ENCODE measurements at regions not wholly inside any gene's neighbourhood (a gene's known extent, or its start where the extent isn't known, plus 50 kb on each side); places are given as distances from the start of the nearest gene placed in this dataset.

- H3K9me2 ChIP-seq (replicated peaks; ENCODE audit: control insufficient read depth, low read length) = no peaks in the 10 kb centered on the region
- no peaks in the 10 kb centered on the region for H3K27me3 ChIP-seq (ENCODE audit: control insufficient read depth, low read length)
- no peak overlapping the region for H3K27ac ChIP-seq (ENCODE audit: low read depth, low read length)
- TF ChIP-seq, protein P1, sequence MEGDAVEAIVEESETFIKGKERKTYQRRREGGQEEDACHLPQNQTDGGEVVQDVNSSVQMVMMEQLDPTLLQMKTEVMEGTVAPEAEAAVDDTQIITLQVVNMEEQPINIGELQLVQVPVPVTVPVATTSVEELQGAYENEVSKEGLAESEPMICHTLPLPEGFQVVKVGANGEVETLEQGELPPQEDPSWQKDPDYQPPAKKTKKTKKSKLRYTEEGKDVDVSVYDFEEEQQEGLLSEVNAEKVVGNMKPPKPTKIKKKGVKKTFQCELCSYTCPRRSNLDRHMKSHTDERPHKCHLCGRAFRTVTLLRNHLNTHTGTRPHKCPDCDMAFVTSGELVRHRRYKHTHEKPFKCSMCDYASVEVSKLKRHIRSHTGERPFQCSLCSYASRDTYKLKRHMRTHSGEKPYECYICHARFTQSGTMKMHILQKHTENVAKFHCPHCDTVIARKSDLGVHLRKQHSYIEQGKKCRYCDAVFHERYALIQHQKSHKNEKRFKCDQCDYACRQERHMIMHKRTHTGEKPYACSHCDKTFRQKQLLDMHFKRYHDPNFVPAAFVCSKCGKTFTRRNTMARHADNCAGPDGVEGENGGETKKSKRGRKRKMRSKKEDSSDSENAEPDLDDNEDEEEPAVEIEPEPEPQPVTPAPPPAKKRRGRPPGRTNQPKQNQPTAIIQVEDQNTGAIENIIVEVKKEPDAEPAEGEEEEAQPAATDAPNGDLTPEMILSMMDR (IDR thresholded peaks at IDR 0.05; ENCODE audit: low read depth, low read length, poor library complexity, severe bottlenecking) = peak; percentile 45
- TF ChIP-seq EZH2phosphoT487 (IDR thresholded peaks at IDR 0.05; ENCODE audit: borderline replicate concordance, low read length) = no peak
- no peaks in the 10 kb centered on the region for H4K20me1 ChIP-seq (ENCODE audit: control insufficient read depth, insufficient read depth, low read depth, low read length)
- H3K36me3 ChIP-seq (ENCODE audit: control insufficient read depth, low read length) = no peaks in the 10 kb centered on the region
- H3K9me3 ChIP-seq (ENCODE audit: control insufficient read depth, insufficient read depth, low read length) = no peaks in the 10 kb centered on the region
- H3K4me1 ChIP-seq (ENCODE audit: control insufficient read depth, low read length) = no peaks in the 10 kb centered on the region
- H3F3A ChIP-seq (ENCODE audit: control insufficient read depth, insufficient read depth) = no peaks in the 10 kb centered on the region
- no peak overlapping the region for H3K4me3 ChIP-seq (ENCODE audit: low read length)
- no peaks in the 10 kb centered on the region for H3K79me2 ChIP-seq (ENCODE audit: control insufficient read depth, low read length)
- H3K4me2 ChIP-seq (ENCODE audit: low read length) = no peak overlapping the region
These were observed 257.5 kb upstream of the SLC7A11 start for GRCh38 chr4:138499627-138500026.

GRCh38 chr4:138494931-138495330, 252.8 kb upstream of the SLC7A11 start:
- no peak overlapping the region for H3K4me3 ChIP-seq (ENCODE audit: low read length)
- H3F3A ChIP-seq (ENCODE audit: control insufficient read depth, insufficient read depth) = no peaks in the 10 kb centered on the region
- H3K27me3 ChIP-seq (ENCODE audit: control insufficient read depth, low read length) = no peaks in the 10 kb centered on the region
- H3K9me3 ChIP-seq (ENCODE audit: control insufficient read depth, insufficient read depth, low read length) = no peaks in the 10 kb centered on the region
- no peaks in the 10 kb centered on the region for H3K36me3 ChIP-seq (ENCODE audit: control insufficient read depth, low read length)
- H3K27ac ChIP-seq (ENCODE audit: low read depth, low read length) = no peak overlapping the region
- H4K20me1 ChIP-seq (ENCODE audit: control insufficient read depth, insufficient read depth, low read depth, low read length) = no peaks in the 10 kb centered on the region
- peaks cover 13% of the 10 kb centered on the region for H3K4me1 ChIP-seq (ENCODE audit: control insufficient read depth, low read length)
- no peaks in the 10 kb centered on the region for H3K79me2 ChIP-seq (ENCODE audit: control insufficient read depth, low read length)
- no peaks in the 10 kb centered on the region for H3K9me2 ChIP-seq (replicated peaks; ENCODE audit: control insufficient read depth, low read length)
- TF ChIP-seq, protein P1 (IDR thresholded peaks at IDR 0.05; ENCODE audit: low read depth, low read length, poor library complexity, severe bottlenecking) = no peak
- no peak for TF ChIP-seq EZH2phosphoT487 (IDR thresholded peaks at IDR 0.05; ENCODE audit: borderline replicate concordance, low read length)
- H3K4me2 ChIP-seq (ENCODE audit: low read length) = no peak overlapping the region

- Histone ChIP-seq H3K79me2 (ENCODE audit: control insufficient read depth, low read length) (no peaks in the 10 kb centered on the region), H3K9me2 (replicated peaks; ENCODE audit: control insufficient read depth, low read length) (no peaks in the 10 kb centered on the region), H3K27ac (ENCODE audit: low read depth, low read length) (no peak overlapping the region), H3K4me2 (ENCODE audit: low read length) (0 out of 2 replicates have a peak overlapping the region, but pooled peaks have one; percentile 34), H3K4me1 (ENCODE audit: control insufficient read depth, low read length) (peaks cover 13% of the 10 kb centered on the region), H4K20me1 (ENCODE audit: control insufficient read depth, insufficient read depth, low read depth, low read length) (no peaks in the 10 kb centered on the region), H3K27me3 (ENCODE audit: control insufficient read depth, low read length) (no peaks in the 10 kb centered on the region), H3K4me3 (ENCODE audit: low read length) (no peak overlapping the region), H3K36me3 (ENCODE audit: control insufficient read depth, low read length) (no peaks in the 10 kb centered on the region), H3F3A (ENCODE audit: control insufficient read depth, insufficient read depth) (no peaks in the 10 kb centered on the region), H3K9me3 (ENCODE audit: control insufficient read depth, insufficient read depth, low read length) (no peaks in the 10 kb centered on the region)
- TF ChIP-seq, protein P1 (IDR thresholded peaks at IDR 0.05; ENCODE audit: low read depth, low read length, poor library complexity, severe bottlenecking) = no peak
- TF ChIP-seq EZH2phosphoT487 (IDR thresholded peaks at IDR 0.05; ENCODE audit: borderline replicate concordance, low read length) = no peak
These were observed 252.0 kb upstream of the SLC7A11 start for GRCh38 chr4:138494116-138494515.

Data from DOHH2 (cell line).